Activated T-helper 17 cell treated with anti-CD3 and anti-CD28 coated beads, Interleukin-2, amount 50 U/mL, for 72 hours (primary cell): ENCODE measurements at regions not wholly inside any gene's neighbourhood (a gene's known extent, or its start where the extent isn't known, plus 50 kb on each side); places are given as distances from the start of the nearest gene placed in this dataset.
"Not testable (repeated sequence)": the region's sequence is repeated elsewhere in the genome, so short reads cannot be mapped to it uniquely, and the experiment has no call there.

Source experiments
- ATAC-seq: fragments of 150-1000 bp; cut with Tn5 transposase; replicated peaks from 2 replicates; pipeline ENCODE4 v1.10.0; 2021; ENCODE audit warnings: mild to moderate bottlenecking, moderate library complexity
- H3K27ac Mint-ChIP-seq: one replicate; pipeline ENCODE4 v1.8.0; 2022; ENCODE audit warnings: mixed read lengths
- H3K27me3 Mint-ChIP-seq: one replicate; pipeline ENCODE4 v1.8.0; 2022; ENCODE audit warnings: mixed read lengths
- H3K36me3 Mint-ChIP-seq: one replicate; pipeline ENCODE4 v1.8.0; 2022; ENCODE audit warnings: low read depth, mild to moderate bottlenecking, mixed read lengths
- H3K4me1 Mint-ChIP-seq: one replicate; pipeline ENCODE4 v1.8.0; 2022; ENCODE audit warnings: mixed read lengths
- H3K4me3 Mint-ChIP-seq: one replicate; pipeline ENCODE4 v1.8.0; 2022; ENCODE audit warnings: mild to moderate bottlenecking, mixed read lengths
- H3K9me3 Mint-ChIP-seq: one replicate; pipeline ENCODE4 v1.8.0; 2022; ENCODE audit warnings: mixed read lengths

- Mint-ChIP-seq H3K9me3 (no peaks in the 10 kb centered on the region), H3K27ac (no peak overlapping the region), H3K4me1 (no peaks in the 10 kb centered on the region), H3K4me3 (no peak overlapping the region), H3K36me3 (no peaks in the 10 kb centered on the region), H3K27me3 (peaks cover 17% of the 10 kb centered on the region)
- no peak for ATAC-seq
Measured at GRCh38 chr15:61374848-61375247, 145.7 kb upstream of the RORA start.

DNA sequence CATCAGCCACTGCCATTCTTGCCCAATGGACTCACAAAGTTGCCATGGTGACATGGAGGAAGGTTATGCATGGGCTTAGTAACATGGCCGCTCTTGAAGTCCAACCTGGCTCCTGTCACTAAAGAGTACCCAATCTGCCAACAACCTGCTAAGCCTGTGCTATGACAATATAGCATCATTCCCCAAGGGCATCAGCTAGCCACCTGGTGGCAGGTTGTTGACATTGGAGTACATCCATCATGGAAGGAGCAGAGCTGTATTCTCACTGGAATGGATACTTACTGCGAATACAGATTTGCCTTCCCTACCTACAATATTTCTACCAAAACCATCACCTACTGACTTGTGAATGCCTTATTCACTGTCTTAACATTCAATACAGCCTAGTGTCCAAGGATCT lies 138.9 kb upstream of the RORA start:
- H3K9me3 Mint-ChIP-seq: peaks cover 11% of the 10 kb centered on the region
- ATAC-seq: no peak
- peaks cover 35% of the 10 kb centered on the region for H3K27me3 Mint-ChIP-seq
- no peaks in the 10 kb centered on the region for H3K4me1 Mint-ChIP-seq
- H3K4me3 Mint-ChIP-seq: no peak overlapping the region
- no peaks in the 10 kb centered on the region for H3K36me3 Mint-ChIP-seq
- H3K27ac Mint-ChIP-seq: no peak overlapping the region

DNA sequence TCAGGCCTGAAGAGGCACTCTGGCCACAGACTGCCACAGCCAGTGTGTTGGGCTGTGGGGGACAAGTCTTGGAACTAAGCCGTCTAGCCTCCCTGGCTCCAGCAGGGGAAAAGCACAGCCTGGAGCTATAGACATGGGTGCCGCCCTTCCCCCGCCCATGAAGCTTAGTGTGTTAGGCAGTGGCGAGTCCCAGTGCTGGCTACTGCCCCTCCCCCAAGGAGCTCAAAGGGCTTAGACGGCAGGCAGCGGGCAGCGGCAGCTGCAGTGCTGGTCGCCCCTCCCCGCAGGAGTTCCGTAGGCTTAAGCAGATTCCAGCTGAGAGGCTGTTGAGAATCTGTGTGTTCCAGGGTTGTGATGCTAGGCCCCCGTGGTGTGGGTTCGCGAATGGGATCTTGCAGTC lies 135.8 kb upstream of the RORA start:
- Mint-ChIP-seq H3K27me3 (peaks cover 34% of the 10 kb centered on the region), H3K4me1 (no peaks in the 10 kb centered on the region), H3K4me3 (no peak overlapping the region), H3K36me3 (no peaks in the 10 kb centered on the region), H3K27ac (no peak overlapping the region), H3K9me3 (peaks cover 11% of the 10 kb centered on the region)
- ATAC-seq: no peak

DNA sequence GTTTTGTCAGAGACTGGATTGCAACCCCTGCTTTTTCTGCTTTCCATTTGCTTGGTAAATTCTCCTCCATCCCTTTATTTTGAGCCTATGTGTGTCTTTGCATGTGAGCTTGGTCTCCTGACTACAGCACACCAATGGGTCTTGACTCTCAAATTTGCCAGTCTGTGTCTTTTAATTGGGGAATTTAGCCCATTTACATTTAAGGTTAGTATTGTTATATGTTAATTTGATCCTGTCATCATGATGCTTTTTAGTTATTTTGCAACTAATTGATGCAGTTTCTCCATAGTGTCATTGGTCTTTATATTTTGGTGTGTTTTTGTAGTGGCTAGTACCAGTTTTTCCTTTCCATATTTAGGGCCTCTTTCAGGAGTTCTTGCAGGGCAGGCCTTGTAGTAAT lies 133.8 kb upstream of the RORA start:
- not testable (repeated sequence) for H3K36me3 Mint-ChIP-seq, H3K4me3 Mint-ChIP-seq, ATAC-seq, H3K27ac Mint-ChIP-seq, H3K4me1 Mint-ChIP-seq
- Mint-ChIP-seq H3K9me3 (peaks cover 11% of the 10 kb centered on the region), H3K27me3 (peaks cover 37% of the 10 kb centered on the region)

DNA sequence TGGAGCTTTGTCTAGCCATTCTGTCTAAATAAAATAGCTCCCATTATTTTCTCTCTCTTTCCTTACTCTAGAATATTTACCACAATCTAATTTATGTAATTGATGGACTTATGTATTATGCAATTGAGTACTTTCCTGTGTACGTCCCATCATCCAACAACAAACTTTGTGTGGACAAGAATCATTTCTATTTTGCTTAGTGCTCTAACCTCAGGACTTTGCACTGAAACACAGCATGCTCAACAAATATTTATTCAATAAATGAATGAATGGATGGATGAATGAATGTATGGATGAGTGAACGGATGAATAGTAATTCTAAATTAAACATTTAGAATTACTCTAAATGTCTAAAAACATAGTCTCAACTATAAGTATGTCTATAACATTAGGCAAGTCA lies 115.2 kb upstream of the RORA start:
- H3K4me3 Mint-ChIP-seq: no peak overlapping the region
- H3K27ac Mint-ChIP-seq: no peak overlapping the region
- peaks cover 13% of the 10 kb centered on the region for H3K9me3 Mint-ChIP-seq
- no peaks in the 10 kb centered on the region for H3K4me1 Mint-ChIP-seq
- no peaks in the 10 kb centered on the region for H3K36me3 Mint-ChIP-seq
- H3K27me3 Mint-ChIP-seq: peaks cover 43% of the 10 kb centered on the region
- ATAC-seq: no peak

DNA sequence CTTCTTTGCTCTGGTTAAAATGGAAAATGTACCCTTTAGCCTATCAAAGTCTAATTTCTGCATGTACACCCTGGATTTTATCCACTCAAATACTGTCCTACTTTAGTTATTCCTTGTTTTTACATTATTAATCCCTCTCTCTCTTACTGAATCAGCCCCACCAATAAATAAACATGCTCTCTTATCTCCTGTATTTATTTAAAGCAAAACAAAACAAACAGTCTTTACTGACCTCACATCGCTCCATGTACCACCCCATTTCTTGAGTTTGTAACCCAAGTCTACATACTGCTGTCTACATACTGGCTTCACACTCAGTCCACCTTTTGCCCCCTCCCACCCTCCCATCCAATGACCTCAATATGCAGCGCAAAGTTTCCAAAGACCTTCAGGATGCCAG lies 113.3 kb upstream of the RORA start:
- ATAC-seq: no peak
- Mint-ChIP-seq H3K9me3 (peaks cover 13% of the 10 kb centered on the region), H3K27ac (no peak overlapping the region), H3K36me3 (no peaks in the 10 kb centered on the region), H3K4me3 (no peak overlapping the region), H3K4me1 (no peaks in the 10 kb centered on the region), H3K27me3 (peaks cover 49% of the 10 kb centered on the region)

GRCh38 chr15:61339516-61339915 lies 110.4 kb upstream of the RORA start:
- Mint-ChIP-seq H3K4me3 (no peak overlapping the region), H3K9me3 (peaks cover 13% of the 10 kb centered on the region), H3K36me3 (no peaks in the 10 kb centered on the region), H3K27ac (no peak overlapping the region), H3K4me1 (no peaks in the 10 kb centered on the region), H3K27me3 (peaks cover 47% of the 10 kb centered on the region)
- no peak for ATAC-seq

DNA sequence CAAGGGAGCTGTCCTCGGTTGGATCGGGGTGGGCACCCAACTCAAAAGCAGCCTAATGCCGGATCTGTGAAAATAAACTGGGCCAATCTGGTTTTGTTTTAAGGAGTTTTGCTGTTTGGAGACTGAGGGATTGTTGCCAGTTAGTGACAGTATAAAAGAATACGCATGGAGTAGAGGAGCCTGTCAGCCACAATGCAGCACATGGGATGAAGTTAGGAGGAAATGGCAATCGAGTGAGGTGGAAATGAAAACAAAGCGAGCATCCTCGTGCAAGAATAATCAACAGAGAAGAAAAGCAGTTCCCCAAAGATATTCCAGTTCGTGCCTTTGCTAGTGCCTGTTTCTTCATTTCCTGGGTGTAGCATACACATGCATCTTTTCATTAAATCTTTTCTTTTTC lies 108.4 kb upstream of the RORA start:
- Mint-ChIP-seq H3K36me3 (no peaks in the 10 kb centered on the region), H3K27me3 (peaks cover 44% of the 10 kb centered on the region), H3K4me1 (no peaks in the 10 kb centered on the region), H3K9me3 (peaks cover 4% of the 10 kb centered on the region), H3K4me3 (no peak overlapping the region), H3K27ac (no peak overlapping the region)
- ATAC-seq: no peak

DNA sequence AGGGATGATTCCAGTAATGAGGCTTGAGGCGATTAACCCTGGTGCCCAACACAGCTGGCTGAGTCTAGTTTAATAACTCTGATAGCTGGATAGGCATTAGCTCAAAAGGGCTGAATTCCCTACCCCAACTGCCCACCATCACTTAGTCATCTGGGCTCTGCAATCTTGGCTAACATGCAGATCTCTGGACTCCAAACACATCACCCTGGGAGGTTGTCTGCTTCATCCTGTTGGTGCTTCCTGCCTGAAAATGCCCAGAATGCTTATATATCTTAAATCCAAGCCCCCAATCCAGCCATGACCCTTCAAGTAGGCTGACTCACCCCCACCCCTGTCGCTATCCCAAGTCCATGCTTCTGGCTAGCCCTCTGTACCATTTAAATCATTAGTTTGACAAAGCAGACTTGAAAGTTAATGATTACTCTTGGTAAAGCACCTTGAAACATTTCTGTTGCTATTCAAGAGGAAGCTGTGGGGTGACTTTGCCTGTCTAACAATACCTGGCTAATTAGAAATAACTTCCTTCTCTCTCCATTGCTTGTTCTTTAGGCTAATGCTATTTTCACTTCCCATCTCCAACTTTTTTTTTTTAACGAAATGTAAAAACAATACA lies 107.0 kb upstream of the RORA start:
- H3K27ac Mint-ChIP-seq: no peak overlapping the region
- no peaks in the 10 kb centered on the region for H3K36me3 Mint-ChIP-seq
- ATAC-seq: no peak
- H3K27me3 Mint-ChIP-seq: peaks cover 49% of the 10 kb centered on the region
- H3K4me3 Mint-ChIP-seq: no peak overlapping the region
- H3K9me3 Mint-ChIP-seq: no peaks in the 10 kb centered on the region
- H3K4me1 Mint-ChIP-seq: no peaks in the 10 kb centered on the region

GRCh38 chr15:61334714-61335113 lies 105.6 kb upstream of the RORA start:
- H3K4me3 Mint-ChIP-seq, ATAC-seq, H3K36me3 Mint-ChIP-seq, H3K9me3 Mint-ChIP-seq, H3K4me1 Mint-ChIP-seq, H3K27ac Mint-ChIP-seq: not testable (repeated sequence)
- peaks cover 43% of the 10 kb centered on the region for H3K27me3 Mint-ChIP-seq

- no peak for ATAC-seq
- H3K27ac Mint-ChIP-seq: no peak overlapping the region
- H3K27me3 Mint-ChIP-seq: peaks cover 35% of the 10 kb centered on the region
- H3K36me3 Mint-ChIP-seq: no peaks in the 10 kb centered on the region
- no peaks in the 10 kb centered on the region for H3K9me3 Mint-ChIP-seq
- no peaks in the 10 kb centered on the region for H3K4me1 Mint-ChIP-seq
- no peak overlapping the region for H3K4me3 Mint-ChIP-seq
Measured at GRCh38 chr15:61331019-61331418, 101.9 kb upstream of the RORA start.

- Mint-ChIP-seq H3K36me3 (no peaks in the 10 kb centered on the region), H3K27ac (no peak overlapping the region), H3K4me1 (no peaks in the 10 kb centered on the region), H3K9me3 (no peaks in the 10 kb centered on the region), H3K4me3 (no peak overlapping the region), H3K27me3 (peaks cover 22% of the 10 kb centered on the region)
- no peak for ATAC-seq
Measured at GRCh38 chr15:61327019-61327631, 98.0 kb upstream of the RORA start.

GRCh38 chr15:61319892-61320291 lies 90.8 kb upstream of the RORA start:
- no peaks in the 10 kb centered on the region for H3K9me3 Mint-ChIP-seq
- ATAC-seq: no peak
- H3K27ac Mint-ChIP-seq: no peak overlapping the region

DNA sequence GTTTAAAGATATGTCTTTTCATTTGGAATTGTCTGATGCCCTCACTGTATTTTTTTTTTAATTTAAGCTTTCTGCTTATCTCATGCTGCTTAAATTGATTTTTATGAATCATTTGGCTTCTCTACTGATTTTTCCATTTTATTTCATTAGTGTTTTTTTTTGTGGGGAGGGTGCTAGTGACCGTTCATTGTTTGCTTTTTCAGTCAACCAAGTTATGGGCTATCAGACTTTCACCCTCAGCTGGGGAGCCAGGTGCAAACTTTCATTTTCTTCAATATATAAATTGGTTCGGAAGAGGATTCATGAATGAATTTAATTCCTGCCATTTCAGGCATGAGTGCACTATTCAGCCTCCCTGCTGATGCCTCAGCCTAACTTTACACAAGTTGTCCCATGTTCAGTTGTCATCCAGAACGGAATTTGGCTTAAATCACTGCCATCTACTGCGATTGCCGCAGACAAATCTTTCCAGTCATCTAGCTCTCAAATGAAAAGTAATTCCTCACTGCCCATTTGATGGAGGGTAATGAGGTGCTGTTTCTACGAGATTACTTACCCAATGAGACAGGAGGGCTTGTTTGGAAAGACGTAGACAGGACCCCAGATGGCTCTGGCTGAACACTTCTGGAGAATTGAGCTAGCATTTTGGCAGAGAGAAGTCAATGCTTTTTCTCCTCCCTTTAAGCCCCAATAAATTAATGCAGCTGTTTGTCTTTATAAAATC lies 89.9 kb upstream of the RORA start:
- no peak for ATAC-seq
- no peaks in the 10 kb centered on the region for H3K9me3 Mint-ChIP-seq

More at GRCh38 chr15:61319892-61320291, 90.8 kb upstream of the RORA start:
- Mint-ChIP-seq H3K4me1 (no peaks in the 10 kb centered on the region), H3K4me3 (no peak overlapping the region), H3K36me3 (no peaks in the 10 kb centered on the region), H3K27me3 (peaks cover 17% of the 10 kb centered on the region)

GRCh38 chr15:61318301-61318700 lies 89.2 kb upstream of the RORA start:
- no peak for ATAC-seq
- Mint-ChIP-seq H3K9me3 (no peaks in the 10 kb centered on the region), H3K27me3 (peaks cover 17% of the 10 kb centered on the region), H3K4me3 (no peak overlapping the region), H3K4me1 (no peaks in the 10 kb centered on the region), H3K27ac (no peak overlapping the region), H3K36me3 (no peaks in the 10 kb centered on the region)

More for the DNA sequence above, 89.9 kb upstream of the RORA start:
- H3K4me3 Mint-ChIP-seq: no peak overlapping the region
- no peak overlapping the region for H3K27ac Mint-ChIP-seq
- no peaks in the 10 kb centered on the region for H3K4me1 Mint-ChIP-seq
- H3K36me3 Mint-ChIP-seq: no peaks in the 10 kb centered on the region
- peaks cover 17% of the 10 kb centered on the region for H3K27me3 Mint-ChIP-seq
